Testis (tissue), 2 donors: ENCODE measurements at regions not wholly inside any gene's neighbourhood (a gene's known extent, or its start where the extent isn't known, plus 50 kb on each side); places are given as distances from the start of the nearest gene placed in this dataset.

Source experiments
- DNase-seq: peaks from one replicate; pipeline ENCODE4 v3.0.0-alpha.2; 2019
- H3K27ac ChIP-seq, 2 donors: fragments of 200-600 bp; sonication (generic); one replicate each; pipeline ENCODE4 v1.5.1; 2019
- H3K27me3 ChIP-seq: fragments of 200-600 bp; sonication (generic); one replicate; pipeline ENCODE4 v1.5.1; 2019
- H3K36me3 ChIP-seq: fragments of 200-600 bp; sonication (generic); one replicate; pipeline ENCODE4 v1.5.1; 2017; ENCODE audit warnings: low read depth; ENCODE audit errors: missing control alignments
- H3K4me1 ChIP-seq: fragments of 200-600 bp; sonication (generic); one replicate; pipeline ENCODE4 v1.5.1; 2019
- H3K4me3 ChIP-seq, 2 donors: fragments of 200-600 bp; sonication (generic); one replicate each; pipeline ENCODE4 v1.5.1; 2017 to 2019
- H3K9me3 ChIP-seq: fragments of 200-600 bp; sonication (generic); one replicate; pipeline ENCODE4 v1.5.1; 2017
- CTCF ChIP-seq, 3 experiments: fragments of 450-650 bp in 2 of 3; fragments of 200-600 bp in 1 of 3; sonication (generic) in 1 of 3; IDR thresholded peaks; one replicate each; pipeline ENCODE4 v1.5.1; 2016 to 2019; ENCODE audit warnings: antibody characterized with exemption in 3 of 3, mild to moderate bottlenecking in 2 of 3, moderate library complexity in 1 of 3
- POLR2A ChIP-seq: fragments of 450-650 bp; IDR thresholded peaks from one replicate; pipeline ENCODE4 v1.6.1; 2017; ENCODE audit warnings: antibody characterized with exemption, mild to moderate bottlenecking, moderate library complexity
- WGBS, 2 donors: methylation state at CpG; one replicate each; pipeline ENCODE4 v1.1.5; 2018; 5-methylcytosine and 5-hydroxymethylcytosine counted together
- intact Hi-C: fragments of 100-400 bp; cut with DNase I; formaldehyde crosslinking; loops from one replicate; pipeline ENCODE4 v1.15.1; 2023; ENCODE audit warnings: low total_unique reads

- no peaks in the 10 kb centered on the region for H3K9me3 ChIP-seq
Observed at GRCh38 chr2:144310889-144311608, 208.9 kb downstream of the ZEB2 start.

GRCh38 chr2:144310484-144310883, 209.4 kb downstream of the ZEB2 start:
- intact Hi-C loops = no loop called here
- TF ChIP-seq POLR2A = no peak
- TF ChIP-seq CTCF (IDR thresholded peaks at IDR 0.05) = no peak
- no peak overlapping the region for H3K27ac ChIP-seq
- H3K9me3 ChIP-seq = no peaks in the 10 kb centered on the region
- no peak for DNase-seq
- H3K4me1 ChIP-seq = no peaks in the 10 kb centered on the region
- no peak overlapping the region for H3K4me3 ChIP-seq
- no peaks in the 10 kb centered on the region for H3K27me3 ChIP-seq
- 72 to 80% methylated on average over 2 of the region's 2 CpGs for WGBS, 2 donors
- H3K36me3 ChIP-seq = no peaks in the 10 kb centered on the region

More at GRCh38 chr2:144310889-144311608, 208.9 kb downstream of the ZEB2 start:
- no peak for DNase-seq
- WGBS, 2 donors = 94 to 97% methylated on average over 4 of the region's 4 CpGs
- no peak for TF ChIP-seq POLR2A
- Histone ChIP-seq H3K36me3 (no peaks in the 10 kb centered on the region), H3K27ac (no peak overlapping the region), H3K27me3 (no peaks in the 10 kb centered on the region), H3K4me3 (no peak overlapping the region), H3K4me1 (no peaks in the 10 kb centered on the region)
- intact Hi-C loops = no loop called here

GRCh38 chr2:144307711-144308110, 212.2 kb downstream of the ZEB2 start:
- Histone ChIP-seq H3K27ac (no peak overlapping the region), H3K9me3 (no peaks in the 10 kb centered on the region), H3K4me1 (no peaks in the 10 kb centered on the region), H3K36me3 (no peaks in the 10 kb centered on the region), H3K27me3 (no peaks in the 10 kb centered on the region), H3K4me3 (no peak overlapping the region)
- intact Hi-C loops = no loop called here
- TF ChIP-seq CTCF (IDR thresholded peaks at IDR 0.05) (no peak), POLR2A (no peak)
- WGBS, 2 donors = 91 to 98% methylated on average over 2 of the region's 2 CpGs
- no peak for DNase-seq

GRCh38 chr2:144304202-144304601, 215.7 kb downstream of the ZEB2 start:
- WGBS, 2 donors = 95 to 98% methylated on average over 1 of the region's 1 CpG
- H3K4me3 ChIP-seq = no peak overlapping the region
- TF ChIP-seq POLR2A (no peak), CTCF (IDR thresholded peaks at IDR 0.05) (no peak)
- no peaks in the 10 kb centered on the region for H3K9me3 ChIP-seq
- H3K36me3 ChIP-seq = no peaks in the 10 kb centered on the region
- H3K4me1 ChIP-seq = no peaks in the 10 kb centered on the region
- intact Hi-C loops = no loop called here
- DNase-seq = no peak
- H3K27ac ChIP-seq = no peak overlapping the region
- no peaks in the 10 kb centered on the region for H3K27me3 ChIP-seq

- 68 to 69% methylated on average over 2 of the region's 2 CpGs for WGBS, 2 donors
- Histone ChIP-seq H3K27ac (no peak overlapping the region), H3K4me3 (no peak overlapping the region), H3K9me3 (no peaks in the 10 kb centered on the region), H3K27me3 (no peaks in the 10 kb centered on the region), H3K36me3 (no peaks in the 10 kb centered on the region), H3K4me1 (no peaks in the 10 kb centered on the region)
- no peak for DNase-seq
- intact Hi-C loops = no loop called here
- TF ChIP-seq CTCF (IDR thresholded peaks at IDR 0.05) (no peak), POLR2A (no peak)
Observed at GRCh38 chr2:144300632-144301031, 219.3 kb downstream of the ZEB2 start.
